Right ventricle myocardium superior (tissue), 1 donor: ENCODE measurements at regions not wholly inside any gene's neighbourhood (a gene's known extent, or its start where the extent isn't known, plus 50 kb on each side); places are given as distances from the start of the nearest gene placed in this dataset.

Experiments
- ATAC-seq: fragments of 200-7000 bp; cut with Tn5 transposase; one replicate; pipeline ENCODE4 v1.9.1; 2020; ENCODE audit warnings: mild to moderate bottlenecking; ENCODE audit not compliant: poor library complexity
- DNase-seq: peaks from one replicate; pipeline ENCODE4 v3.0.0-alpha.2; 2020
- intact Hi-C: fragments of 100-400 bp; cut with DNase I; formaldehyde crosslinking; loops from one replicate; pipeline ENCODE4 v1.11.2; 2022
- donor health status: DM: no; HTN: yes; CAD: no; lungs with severe emphysema.

DNA sequence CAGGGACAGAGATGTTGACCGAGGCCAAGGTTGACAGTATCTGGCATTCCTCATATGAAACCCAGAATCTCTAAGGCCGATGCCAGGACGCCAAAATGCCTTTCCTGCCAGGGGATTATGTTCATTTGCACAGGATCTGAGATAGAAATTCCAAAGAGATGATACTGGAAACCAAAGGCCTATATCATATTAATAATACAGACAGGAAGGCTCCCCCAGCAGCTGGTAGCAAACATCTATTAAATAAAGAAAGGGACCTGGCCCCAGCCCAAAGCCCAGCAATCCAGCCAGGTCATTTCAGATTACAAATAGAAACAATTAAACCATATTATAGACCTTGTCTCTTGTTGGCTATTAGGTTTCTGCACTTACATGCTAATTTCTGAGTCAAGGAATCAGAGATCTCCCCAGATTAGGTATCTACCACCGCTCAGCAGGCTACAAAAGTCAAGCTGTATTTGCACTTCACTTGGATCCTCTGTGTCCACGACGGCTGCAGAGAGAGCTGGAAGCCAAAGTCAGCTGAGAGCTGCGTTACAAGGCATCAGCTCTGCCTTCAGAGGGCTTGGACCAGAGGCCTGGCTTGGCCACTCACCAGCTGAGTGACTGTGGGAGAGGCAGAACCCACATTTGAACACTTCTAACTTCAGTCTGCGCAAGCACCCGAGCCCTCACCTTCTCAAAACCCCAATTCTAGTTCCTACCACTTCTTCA, 269.3 kb upstream of the SIX2 start:
- ATAC-seq (no peak), DNase-seq (no peak)
- intact Hi-C loops = no loop called here

DNA sequence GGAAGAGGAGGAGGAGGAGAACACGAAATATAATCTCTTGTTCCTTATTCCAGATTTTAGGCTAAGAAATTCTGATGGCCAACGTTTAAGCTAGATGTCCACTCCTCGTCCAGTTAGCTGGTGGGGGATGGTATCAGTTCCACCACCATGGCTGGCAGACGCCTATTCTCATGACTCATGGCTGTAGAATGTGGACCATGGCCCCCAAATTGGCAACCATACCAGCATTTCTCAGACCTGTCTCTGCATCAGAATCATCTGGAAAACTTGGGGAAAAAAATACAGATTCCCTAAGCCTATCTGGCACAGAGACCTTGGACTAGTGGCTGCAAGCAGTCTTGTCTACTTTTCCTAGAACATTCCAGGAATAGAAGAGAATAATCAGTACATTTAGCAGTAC, 267.7 kb upstream of the SIX2 start:
- DNase-seq (no peak), ATAC-seq (no peak)
- intact Hi-C loops = no loop called here

GRCh38 chr2:45275806-45276205, 266.6 kb upstream of the SIX2 start:
- DNase-seq (no peak), ATAC-seq (no peak)
- intact Hi-C loops = no loop called here

DNA sequence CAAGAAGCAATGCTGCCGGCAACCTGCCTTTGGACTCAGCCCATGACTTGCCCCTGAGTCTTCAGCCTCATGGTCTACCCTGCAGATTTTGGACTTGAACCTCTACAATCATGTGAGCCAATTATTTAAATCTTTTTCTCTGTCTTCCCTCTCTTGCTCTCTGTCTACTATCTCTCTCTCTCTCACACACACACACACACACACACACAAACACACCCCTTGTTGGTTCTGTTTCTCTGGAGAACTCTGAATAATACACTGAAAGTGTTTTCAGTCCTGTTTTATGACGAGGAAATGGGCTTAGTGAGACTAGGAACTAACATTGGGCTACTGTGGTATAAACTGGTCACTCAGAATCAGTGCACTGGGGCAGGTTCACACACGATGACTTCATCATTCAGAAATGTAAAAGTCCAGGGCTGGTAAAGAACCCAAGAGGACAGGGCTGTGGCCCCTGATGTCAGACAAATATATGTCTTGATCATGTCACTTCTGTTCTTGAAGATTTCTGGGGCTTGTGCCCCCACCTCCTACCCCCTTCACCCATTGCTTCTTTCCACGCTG, 266.1 kb upstream of the SIX2 start:
- no peak for DNase-seq
- intact Hi-C loops = no loop called here
- no peak for ATAC-seq

- ATAC-seq (no peak), DNase-seq (no peak)
- intact Hi-C loops = no loop called here
Measured at GRCh38 chr2:45274250-45274926, 265.1 kb upstream of the SIX2 start.

DNA sequence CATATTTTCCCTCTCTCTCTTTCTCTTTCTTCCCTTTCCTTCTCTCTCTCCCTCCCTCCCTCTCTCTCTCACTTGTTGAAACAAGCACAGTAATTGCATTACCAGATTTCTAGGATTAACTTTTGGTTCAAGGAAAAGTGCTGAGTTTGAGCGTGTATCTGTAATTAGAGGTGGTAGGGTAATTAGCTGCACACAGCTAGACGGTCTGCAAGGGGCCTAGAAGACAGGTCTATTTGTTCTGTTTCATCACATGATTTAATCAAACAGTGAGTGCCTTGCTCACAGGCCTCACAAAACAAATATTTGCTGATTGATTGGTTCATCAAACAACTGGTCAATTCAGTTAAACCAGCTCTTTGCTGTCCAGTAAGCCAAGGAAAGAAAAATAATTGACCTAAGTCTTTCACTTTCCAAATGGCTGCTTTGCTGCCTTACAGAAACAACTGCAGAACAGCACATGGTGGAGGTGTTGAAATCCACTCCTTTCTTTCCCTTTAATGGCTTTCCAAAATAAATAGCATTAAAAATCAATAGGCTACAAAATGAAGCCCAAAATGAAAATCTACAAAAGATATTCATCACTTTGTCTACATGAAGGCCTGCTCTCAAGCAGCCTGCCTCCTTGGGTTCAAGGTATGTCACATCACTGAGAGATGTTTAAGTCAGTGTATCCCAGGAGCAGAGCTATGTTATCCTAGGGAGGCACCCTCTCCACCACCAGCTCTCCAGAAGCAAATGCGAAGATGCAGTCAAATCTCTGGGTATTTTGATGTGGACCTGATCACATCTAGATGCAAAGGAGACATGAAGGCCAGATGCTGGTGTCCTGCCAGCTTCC, 264.4 kb upstream of the SIX2 start:
- ATAC-seq = no peak
- intact Hi-C loops = no loop called here
- no peak for DNase-seq

DNA sequence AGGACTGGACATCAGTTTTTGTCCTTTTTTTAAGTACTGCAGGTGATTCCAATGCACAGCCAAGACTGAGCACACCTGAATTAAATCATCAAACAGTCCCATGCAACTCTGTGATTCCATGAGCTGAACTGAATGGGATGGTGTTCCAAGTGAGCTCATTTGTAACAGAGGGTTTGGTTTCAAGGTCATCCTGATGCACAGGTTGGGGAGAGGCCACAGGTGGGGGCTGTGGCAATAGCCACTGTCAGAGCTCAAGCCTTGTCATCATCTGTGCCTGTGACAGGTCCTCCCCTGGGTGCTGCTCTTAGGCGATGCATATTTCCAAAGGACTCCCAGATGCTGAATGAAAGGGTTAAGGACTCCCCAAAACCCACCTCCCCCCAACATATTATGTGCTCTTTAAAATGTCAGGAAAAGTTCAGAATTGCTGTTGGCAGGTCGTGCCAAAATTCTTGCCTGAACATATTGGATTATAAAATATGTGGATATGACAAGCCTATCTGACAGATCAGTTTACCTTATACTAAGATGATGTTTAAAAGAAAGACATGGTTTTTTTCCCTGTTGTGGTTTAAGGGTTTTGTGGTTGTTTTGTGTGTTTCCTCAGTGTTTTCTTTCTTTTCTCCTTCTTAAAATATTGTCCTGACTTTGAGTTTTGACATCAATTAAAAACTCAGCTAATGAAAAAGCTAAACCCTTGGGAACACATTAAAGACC, 263.5 kb upstream of the SIX2 start:
- ATAC-seq = no peak
- intact Hi-C loops = no loop called here
- DNase-seq = no peak

- intact Hi-C loops = no loop called here
- ATAC-seq (no peak), DNase-seq (no peak)
Measured at GRCh38 chr2:45269149-45269793, 260.0 kb upstream of the SIX2 start.

GRCh38 chr2:45268631-45269030, 259.4 kb upstream of the SIX2 start:
- DNase-seq (no peak), ATAC-seq (no peak)
- intact Hi-C loops = no loop called here

DNA sequence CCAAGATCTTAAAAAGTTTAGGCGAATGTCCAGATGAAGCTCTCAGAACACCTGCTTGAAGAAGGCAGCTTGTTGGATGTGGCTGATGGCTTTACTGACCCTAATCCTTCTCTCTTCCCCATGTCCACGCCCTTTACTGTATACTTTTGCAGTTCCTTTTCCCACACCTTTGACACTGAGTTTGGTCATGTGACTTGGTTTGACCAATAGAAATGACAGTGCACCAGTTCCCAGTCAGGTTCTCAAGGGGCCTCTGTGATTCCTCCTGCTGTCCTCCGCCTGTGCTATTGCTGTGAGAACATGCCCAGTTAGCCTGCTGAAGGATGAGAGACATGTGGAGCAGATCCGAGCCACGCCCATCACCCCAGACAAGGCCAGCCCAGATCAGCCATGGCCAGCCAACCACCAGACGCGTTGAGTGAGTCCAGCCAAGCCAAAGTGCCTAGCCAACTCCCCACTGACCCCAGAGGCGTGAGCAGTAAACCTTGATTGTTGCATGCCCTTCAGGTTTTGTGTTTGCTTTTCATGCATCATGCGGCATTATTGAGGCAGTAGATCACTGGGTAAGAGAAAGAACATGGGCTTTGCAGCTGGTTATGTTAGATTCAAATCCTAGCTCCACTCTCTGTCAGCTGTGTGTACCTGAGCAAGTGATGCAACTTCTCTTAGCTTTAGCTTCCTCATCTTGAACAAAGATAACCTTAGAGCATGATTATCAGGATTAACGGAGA, 258.0 kb upstream of the SIX2 start:
- ATAC-seq (no peak), DNase-seq (no peak)
- intact Hi-C loops = no loop called here

- intact Hi-C loops = no loop called here
- DNase-seq = no peak
- no peak for ATAC-seq
Measured at GRCh38 chr2:45265336-45265735, 256.1 kb upstream of the SIX2 start.

DNA sequence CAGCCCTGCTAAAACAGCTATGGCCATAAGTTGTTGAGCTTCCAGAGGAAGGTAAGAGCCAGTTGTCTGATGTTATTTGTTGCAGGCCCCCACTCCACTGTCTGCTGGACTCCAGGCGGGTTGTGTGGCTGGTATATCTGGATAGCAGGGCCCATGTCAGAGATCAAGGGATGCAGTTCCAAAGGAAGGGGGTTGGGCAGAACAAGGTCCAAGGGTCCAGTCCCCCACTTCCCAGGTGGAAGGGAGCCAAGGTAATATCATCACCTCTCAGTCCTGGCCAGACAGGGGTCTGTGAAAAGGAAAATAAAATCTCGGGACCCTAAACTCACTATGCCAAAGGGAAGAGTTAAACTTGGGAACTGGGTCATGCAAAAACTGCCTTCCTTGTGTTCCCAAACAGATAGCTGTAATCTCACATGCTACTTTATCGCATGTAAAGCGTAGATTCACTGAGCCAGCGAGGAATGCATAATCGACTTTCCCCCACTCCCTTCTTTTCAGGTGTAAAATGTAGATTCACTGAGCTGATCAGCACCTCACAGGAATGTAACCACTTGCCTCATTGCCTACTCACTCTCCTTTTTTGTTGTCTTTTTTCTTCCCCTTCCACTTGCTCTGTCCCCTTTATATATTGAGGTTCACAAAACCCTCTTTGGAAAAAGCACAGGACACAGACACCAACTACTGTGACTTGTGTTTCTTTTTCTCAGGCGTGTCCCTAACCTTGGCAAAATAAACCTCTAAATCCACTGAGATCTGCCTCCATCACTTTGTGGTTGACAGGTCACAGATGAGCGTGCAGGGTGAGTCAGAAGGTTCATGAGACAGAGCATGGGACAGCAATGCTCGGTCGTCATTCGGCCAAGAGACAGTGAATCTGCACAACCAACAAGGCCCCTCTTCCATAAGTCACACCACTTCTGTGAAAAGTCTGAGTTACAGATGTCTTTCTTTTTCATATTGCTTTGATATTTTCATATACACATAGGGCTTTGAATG, 255.3 kb upstream of the SIX2 start:
- ATAC-seq (no peak), DNase-seq (no peak)
- intact Hi-C loops = no loop called here

DNA sequence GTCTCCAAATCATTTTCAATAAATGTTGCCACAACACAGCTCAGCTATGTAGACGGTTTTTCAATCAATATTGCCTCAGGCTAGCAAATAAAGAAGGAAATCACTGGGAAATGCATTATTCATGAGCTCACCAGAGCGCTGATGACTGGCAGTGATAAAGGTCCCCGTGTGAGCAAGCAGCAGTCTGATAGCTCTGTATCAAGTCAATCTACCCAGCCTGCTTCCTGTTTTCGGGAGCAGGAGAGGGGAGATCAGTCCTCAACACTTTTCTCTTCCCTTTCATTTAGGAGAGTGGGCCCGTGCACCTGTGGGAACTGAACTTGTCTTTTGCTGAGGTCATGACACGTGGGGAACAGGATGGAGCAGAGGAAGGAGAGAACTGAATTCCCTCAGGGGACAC, 253.9 kb upstream of the SIX2 start:
- ATAC-seq (no peak), DNase-seq (no peak)
- intact Hi-C loops = no loop called here

GRCh38 chr2:45261746-45262145, 252.5 kb upstream of the SIX2 start:
- intact Hi-C loops = no loop called here
- no peak for ATAC-seq
- no peak for DNase-seq

- intact Hi-C loops = no loop called here
- DNase-seq (no peak), ATAC-seq (no peak)
Measured at GRCh38 chr2:45260946-45261345, 251.7 kb upstream of the SIX2 start.

DNA sequence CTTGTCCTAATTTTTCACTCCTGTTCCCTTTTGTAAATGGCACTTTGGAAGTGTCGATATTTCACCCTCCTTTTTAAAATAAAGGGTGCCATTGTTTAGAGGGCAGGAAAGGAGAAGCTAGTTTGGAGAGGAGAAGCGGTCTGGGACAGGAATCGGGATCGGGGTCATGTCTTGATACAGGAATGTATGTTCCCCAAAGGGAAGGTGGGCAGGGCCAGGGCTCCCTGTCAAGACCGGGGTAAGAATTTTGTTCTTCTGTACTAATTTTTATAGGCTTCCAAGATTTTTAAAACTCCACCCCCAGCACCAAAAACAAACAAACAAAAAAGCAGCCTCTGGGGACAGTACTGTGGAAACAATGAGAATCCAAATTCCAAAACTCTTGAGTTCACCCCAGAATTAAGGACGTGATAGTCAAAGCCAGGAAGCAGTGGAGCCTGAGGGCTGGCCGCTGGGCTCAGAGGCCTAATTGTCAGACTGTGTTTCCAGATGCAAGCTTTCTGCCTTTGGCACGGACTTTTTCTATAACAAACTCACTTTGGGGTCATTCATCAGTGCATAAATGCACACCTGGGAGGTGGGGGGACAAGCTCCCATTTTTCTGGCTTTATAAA, 250.4 kb upstream of the SIX2 start:
- intact Hi-C loops = no loop called here
- DNase-seq (no peak), ATAC-seq (peak; percentile 36)
